ENCODE measurements at regions not wholly inside any gene's neighbourhood (a gene's known extent, or its start where the extent isn't known, plus 50 kb on each side); places are given as distances from the start of the nearest gene placed in this dataset.
A peak's percentile ranks its signal among the peaks of the same experiment; 100 is the strongest.
"Not testable (repeated sequence)": the region's sequence is repeated elsewhere in the genome, so short reads cannot be mapped to it uniquely, and the experiment has no call there.

DNA sequence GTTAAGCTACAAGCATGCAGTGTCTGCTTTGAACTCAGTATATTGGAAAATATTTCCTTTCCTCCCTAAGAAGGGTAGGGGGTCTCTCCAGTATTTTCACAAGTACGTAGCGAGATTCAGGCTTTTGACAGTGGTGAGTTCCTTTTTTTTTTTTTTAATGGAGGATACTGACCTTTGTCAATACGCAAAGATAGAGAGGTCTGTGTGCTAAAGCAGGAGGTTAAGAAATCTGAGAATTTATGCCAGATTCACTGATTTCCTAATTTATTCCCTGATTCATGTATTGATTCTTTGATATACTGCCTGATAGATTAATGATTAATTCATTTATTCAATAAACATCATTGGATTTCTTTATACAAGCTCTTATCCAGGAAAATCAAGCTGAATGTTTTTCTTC, 106.7 kb upstream of the CADM1 start:
- Mint-ChIP-seq H3K36me3 (ENCODE audit: unreplicated experiment) (peaks cover 5% of the 10 kb centered on the region), H3K27me3 (ENCODE audit: unreplicated experiment) (peaks cover 2% of the 10 kb centered on the region), H3K9me3 (ENCODE audit: unreplicated experiment) (peaks cover 5% of the 10 kb centered on the region), H3K4me3 (ENCODE audit: unreplicated experiment) (no peak overlapping the region), H3K27ac (ENCODE audit: unreplicated experiment) (no peak overlapping the region), H3K4me1 (ENCODE audit: low read depth, unreplicated experiment) (peaks cover 23% of the 10 kb centered on the region)
- no peak for DNase-seq
- TF ChIP-seq, protein P1, sequence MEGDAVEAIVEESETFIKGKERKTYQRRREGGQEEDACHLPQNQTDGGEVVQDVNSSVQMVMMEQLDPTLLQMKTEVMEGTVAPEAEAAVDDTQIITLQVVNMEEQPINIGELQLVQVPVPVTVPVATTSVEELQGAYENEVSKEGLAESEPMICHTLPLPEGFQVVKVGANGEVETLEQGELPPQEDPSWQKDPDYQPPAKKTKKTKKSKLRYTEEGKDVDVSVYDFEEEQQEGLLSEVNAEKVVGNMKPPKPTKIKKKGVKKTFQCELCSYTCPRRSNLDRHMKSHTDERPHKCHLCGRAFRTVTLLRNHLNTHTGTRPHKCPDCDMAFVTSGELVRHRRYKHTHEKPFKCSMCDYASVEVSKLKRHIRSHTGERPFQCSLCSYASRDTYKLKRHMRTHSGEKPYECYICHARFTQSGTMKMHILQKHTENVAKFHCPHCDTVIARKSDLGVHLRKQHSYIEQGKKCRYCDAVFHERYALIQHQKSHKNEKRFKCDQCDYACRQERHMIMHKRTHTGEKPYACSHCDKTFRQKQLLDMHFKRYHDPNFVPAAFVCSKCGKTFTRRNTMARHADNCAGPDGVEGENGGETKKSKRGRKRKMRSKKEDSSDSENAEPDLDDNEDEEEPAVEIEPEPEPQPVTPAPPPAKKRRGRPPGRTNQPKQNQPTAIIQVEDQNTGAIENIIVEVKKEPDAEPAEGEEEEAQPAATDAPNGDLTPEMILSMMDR (IDR thresholded peaks at IDR 0.05; ENCODE audit: partially characterized antibody, unreplicated experiment) = no peak

DNA sequence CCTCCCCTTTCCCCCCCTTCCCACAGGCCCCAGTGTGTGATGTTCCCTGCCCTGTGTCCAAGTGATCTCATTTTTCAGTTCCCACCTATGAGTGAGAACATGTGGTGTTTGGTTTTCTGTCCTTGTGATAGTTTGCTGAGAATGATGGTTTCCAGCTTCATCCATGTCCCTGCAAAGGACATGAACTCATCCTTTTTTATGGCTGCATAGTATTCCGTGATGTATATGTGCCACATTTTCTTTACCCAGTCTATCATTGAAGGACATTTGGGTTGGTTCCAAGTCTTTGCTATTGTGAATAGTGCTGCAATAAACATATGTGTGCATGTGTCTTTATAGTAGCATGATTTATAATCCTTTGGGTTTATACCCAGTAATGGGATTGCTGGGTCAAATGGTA, 106.0 kb upstream of the CADM1 start:
- not testable (repeated sequence) for H3K9me3 Mint-ChIP-seq (ENCODE audit: unreplicated experiment); H3K4me3 Mint-ChIP-seq (ENCODE audit: unreplicated experiment); H3K36me3 Mint-ChIP-seq (ENCODE audit: unreplicated experiment); DNase-seq; H3K27me3 Mint-ChIP-seq (ENCODE audit: unreplicated experiment); H3K27ac Mint-ChIP-seq (ENCODE audit: unreplicated experiment)
- H3K4me1 Mint-ChIP-seq (ENCODE audit: low read depth, unreplicated experiment) = peaks cover 23% of the 10 kb centered on the region

DNA sequence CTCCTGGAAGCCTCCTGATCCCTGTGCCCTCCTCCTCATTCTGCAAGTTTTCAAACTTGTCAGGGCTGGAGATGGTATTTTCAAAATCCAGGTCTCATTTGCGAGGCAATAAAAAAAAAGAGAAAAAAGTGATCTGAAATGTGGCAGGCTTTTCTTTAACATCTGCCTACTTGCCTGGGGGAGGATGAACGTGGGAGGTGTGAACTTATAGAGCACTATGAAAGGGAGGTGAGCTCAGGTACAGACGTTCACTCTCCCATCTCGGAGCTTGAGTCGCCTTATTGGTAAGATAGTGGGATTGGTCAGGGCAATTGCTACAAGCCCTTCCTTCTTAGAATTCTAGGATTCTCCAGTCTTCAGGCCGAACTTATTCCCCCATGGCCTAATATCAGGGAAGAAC, 104.8 kb upstream of the CADM1 start:
- H3K27me3 Mint-ChIP-seq (ENCODE audit: unreplicated experiment) = peaks cover 2% of the 10 kb centered on the region
- TF ChIP-seq, protein P1 (IDR thresholded peaks at IDR 0.05; ENCODE audit: partially characterized antibody, unreplicated experiment) = no peak

DNA sequence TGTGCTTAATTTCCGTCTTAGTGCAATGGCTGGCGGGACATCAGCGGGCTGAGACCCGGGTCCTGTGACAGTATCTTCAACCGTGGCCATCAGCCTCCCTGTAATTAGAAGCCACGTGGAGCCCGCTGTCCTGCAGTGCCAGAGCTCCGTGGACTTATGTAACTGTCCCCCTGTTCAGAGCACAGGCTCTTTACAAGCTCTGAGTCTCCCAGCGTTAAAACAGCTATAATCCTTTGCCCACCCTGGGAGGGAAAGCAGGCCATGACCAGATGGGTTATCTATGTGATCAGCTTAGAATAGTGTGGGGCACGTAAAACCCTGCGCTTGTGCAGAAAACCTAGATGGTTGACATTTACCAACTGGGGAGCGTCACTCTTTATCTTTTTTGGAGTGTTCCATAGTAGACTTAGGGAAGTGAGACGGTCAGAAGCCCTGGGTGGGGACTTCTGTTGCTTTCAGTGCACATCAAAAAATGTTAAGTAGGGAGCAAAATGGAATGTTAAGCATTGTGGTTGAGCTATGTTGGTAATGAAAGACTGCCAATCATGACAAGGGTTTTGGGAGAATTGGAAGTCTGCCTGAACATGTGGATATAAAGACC, 103.5 kb upstream of the CADM1 start:
- TF ChIP-seq, protein P1 (IDR thresholded peaks at IDR 0.05; ENCODE audit: partially characterized antibody, unreplicated experiment) = no peak
- H3K4me3 Mint-ChIP-seq (ENCODE audit: unreplicated experiment) = no peak overlapping the region
- no peaks in the 10 kb centered on the region for H3K36me3 Mint-ChIP-seq (ENCODE audit: unreplicated experiment)
- no peak overlapping the region for H3K27ac Mint-ChIP-seq (ENCODE audit: unreplicated experiment)
- H3K9me3 Mint-ChIP-seq (ENCODE audit: unreplicated experiment) = peaks cover 3% of the 10 kb centered on the region
- peaks cover 17% of the 10 kb centered on the region for H3K4me1 Mint-ChIP-seq (ENCODE audit: low read depth, unreplicated experiment)
- DNase-seq = no peak
- H3K27me3 Mint-ChIP-seq (ENCODE audit: unreplicated experiment) = peaks cover 2% of the 10 kb centered on the region

More for the DNA sequence above, 104.8 kb upstream of the CADM1 start:
- Mint-ChIP-seq H3K27ac (ENCODE audit: unreplicated experiment) (no peak overlapping the region), H3K4me1 (ENCODE audit: low read depth, unreplicated experiment) (peaks cover 19% of the 10 kb centered on the region), H3K4me3 (ENCODE audit: unreplicated experiment) (no peak overlapping the region), H3K36me3 (ENCODE audit: unreplicated experiment) (peaks cover 5% of the 10 kb centered on the region), H3K9me3 (ENCODE audit: unreplicated experiment) (peaks cover 3% of the 10 kb centered on the region)
- DNase-seq = no peak

DNA sequence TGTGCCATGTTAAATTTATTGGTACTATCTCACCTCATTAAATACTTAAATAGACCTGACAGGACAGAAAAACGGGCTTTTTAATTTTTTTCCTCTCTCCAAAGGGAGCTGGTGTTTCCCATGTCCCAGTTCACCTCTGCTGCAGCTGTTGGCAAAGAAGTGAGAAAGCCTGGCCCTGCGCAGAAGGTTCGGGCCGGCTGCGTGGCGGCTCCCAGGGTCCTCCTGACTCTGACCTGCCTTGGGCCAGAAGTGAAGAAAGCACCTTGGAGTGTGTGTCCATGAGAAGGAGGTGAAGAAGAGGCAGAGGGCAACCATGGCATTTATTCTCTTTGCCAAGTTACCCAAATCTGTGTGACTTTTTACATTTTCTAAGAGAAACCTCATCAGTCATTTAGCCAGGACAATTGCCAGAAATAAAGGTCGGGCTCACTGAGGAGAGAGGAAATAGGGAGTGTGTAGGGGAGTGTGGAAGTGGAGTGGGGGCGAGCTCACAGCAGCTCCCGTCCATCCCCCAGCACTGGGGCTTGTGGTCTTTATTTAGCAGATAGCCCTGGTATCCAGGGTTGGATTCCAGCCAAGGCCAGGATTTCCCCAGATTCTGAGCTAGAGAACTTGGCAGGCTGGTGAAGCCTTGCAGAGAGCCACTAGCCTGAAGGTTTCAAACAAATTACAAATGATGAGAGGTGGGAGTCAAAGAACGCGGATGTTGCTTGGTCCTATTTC, 102.4 kb upstream of the CADM1 start:
- H3K4me3 Mint-ChIP-seq (ENCODE audit: unreplicated experiment) = no peak overlapping the region
- H3K36me3 Mint-ChIP-seq (ENCODE audit: unreplicated experiment) = no peaks in the 10 kb centered on the region
- no peaks in the 10 kb centered on the region for H3K9me3 Mint-ChIP-seq (ENCODE audit: unreplicated experiment)
- H3K4me1 Mint-ChIP-seq (ENCODE audit: low read depth, unreplicated experiment) = peaks cover 9% of the 10 kb centered on the region
- H3K27me3 Mint-ChIP-seq (ENCODE audit: unreplicated experiment) = peaks cover 2% of the 10 kb centered on the region
- DNase-seq = no peak
- H3K27ac Mint-ChIP-seq (ENCODE audit: unreplicated experiment) = peak overlapping the region; percentile 31
- TF ChIP-seq, protein P1 (IDR thresholded peaks at IDR 0.05; ENCODE audit: partially characterized antibody, unreplicated experiment) = no peak
